Activated CD8-positive, alpha-beta memory T cell treated with anti-CD3 and anti-CD28 coated beads for 24 hours (primary cell): ENCODE measurements at regions not wholly inside any gene's neighbourhood (a gene's known extent, or its start where the extent isn't known, plus 50 kb on each side); places are given as distances from the start of the nearest gene placed in this dataset.
A peak's percentile ranks its signal among the peaks of the same experiment; 100 is the strongest.
"Not testable (repeated sequence)": the region's sequence is repeated elsewhere in the genome, so short reads cannot be mapped to it uniquely, and the experiment has no call there.

Experiments used
- DNase-seq: peaks from one replicate; pipeline ENCODE4 v3.0.0-alpha.2; 2020

GRCh38 chr9:61817127-61817705, 627.4 kb downstream of the SPATA31A7 start:
- not testable (repeated sequence) for DNase-seq

GRCh38 chr9:61853624-61854259, 663.9 kb downstream of the SPATA31A7 start:
- peak; percentile 94 for DNase-seq

- DNase-seq = peak; percentile 76
These were observed 664.4 kb downstream of the SPATA31A7 start for GRCh38 chr9:61854260-61854640.

GRCh38 chr9:61856283-61856682, 666.4 kb downstream of the SPATA31A7 start:
- DNase-seq = not testable (repeated sequence)

- DNase-seq = peak; percentile 55
These were observed 667.1 kb downstream of the SPATA31A7 start for GRCh38 chr9:61856858-61857453.

- not testable (repeated sequence) for DNase-seq
These were observed 668.0 kb downstream of the SPATA31A7 start for GRCh38 chr9:61857709-61858351.

GRCh38 chr9:61862431-61862971, 672.7 kb downstream of the SPATA31A7 start:
- peak; percentile 82 for DNase-seq

GRCh38 chr9:61864463-61864862, 674.6 kb downstream of the SPATA31A7 start:
- peak; percentile 19 for DNase-seq

- DNase-seq = not testable (repeated sequence)
These were observed 679.1 kb downstream of the SPATA31A7 start for GRCh38 chr9:61868965-61869364.

GRCh38 chr9:61872329-61872728, 682.5 kb downstream of the SPATA31A7 start:
- not testable (repeated sequence) for DNase-seq
